A673 (cell line): ENCODE measurements at regions not wholly inside any gene's neighbourhood (a gene's known extent, or its start where the extent isn't known, plus 50 kb on each side); places are given as distances from the start of the nearest gene placed in this dataset.

Source experiments
- CTCF ChIP-seq: fragments of 300-800, 200-600 bp; sonication (generic); conservative IDR thresholded peaks from 2 replicates; pipeline ENCODE4 v1.5.1; 2017; ENCODE audit warnings: low read depth, mild to moderate bottlenecking, antibody characterized with exemption, low read length, moderate library complexity, mixed read lengths
- EZH2 ChIP-seq: fragments of 200-600 bp; sonication (generic); IDR thresholded peaks from 2 replicates; pipeline ENCODE4 v1.6.1; 2017; ENCODE audit warnings: borderline replicate concordance, low read depth, mild to moderate bottlenecking, mixed read lengths, antibody characterized with exemption, low read length; ENCODE audit not compliant: poor library complexity, severe bottlenecking

- TF ChIP-seq EZH2 (no peak), CTCF (no peak)
Observed at GRCh38 chr7:17134786-17135185, 163.7 kb upstream of the AHR start.
